Bone marrow (tissue), 2 donors: ENCODE measurements at regions not wholly inside any gene's neighbourhood (a gene's known extent, or its start where the extent isn't known, plus 50 kb on each side); places are given as distances from the start of the nearest gene placed in this dataset.

Experiments
- DNase-seq, 2 donors: peaks; one replicate each; lab custom pipeline; 2025; lab: John Stamatoyannopoulos, UW

GRCh38 chr7:130912862-130913638, 179.0 kb upstream of the KLF14 start:
- DNase-seq: peak; percentile 59 to 95

- DNase-seq: no peak
These were observed 179.9 kb upstream of the KLF14 start for GRCh38 chr7:130913639-130914553.

GRCh38 chr7:130914554-130915294, 180.7 kb upstream of the KLF14 start:
- DNase-seq: no peak

GRCh38 chr7:130917669-130918128, 183.7 kb upstream of the KLF14 start:
- peak in 1 of 2 donors; percentile 39 for DNase-seq

- DNase-seq: no peak
These were observed 184.4 kb upstream of the KLF14 start for GRCh38 chr7:130918129-130919052.

- no peak for DNase-seq
These were observed 185.5 kb upstream of the KLF14 start for GRCh38 chr7:130919316-130920103.

- no peak for DNase-seq
These were observed 186.1 kb upstream of the KLF14 start for GRCh38 chr7:130920122-130920521.

- no peak for DNase-seq
These were observed 187.6 kb upstream of the KLF14 start for GRCh38 chr7:130921391-130922180.

GRCh38 chr7:130922206-130923112, 188.5 kb upstream of the KLF14 start:
- no peak for DNase-seq

GRCh38 chr7:130923365-130923764, 189.4 kb upstream of the KLF14 start:
- no peak for DNase-seq

- no peak for DNase-seq
These were observed 189.9 kb upstream of the KLF14 start for GRCh38 chr7:130923930-130924329.

- peak in 1 of 2 donors; percentile 16 for DNase-seq
These were observed 191.3 kb upstream of the KLF14 start for GRCh38 chr7:130925136-130925794.

- DNase-seq: peak in 1 of 2 donors; percentile 17
These were observed 192.1 kb upstream of the KLF14 start for GRCh38 chr7:130926001-130926691.

- DNase-seq: no peak
These were observed 193.1 kb upstream of the KLF14 start for GRCh38 chr7:130927062-130927461.

GRCh38 chr7:130927564-130927963, 193.6 kb upstream of the KLF14 start:
- no peak for DNase-seq

- no peak for DNase-seq
These were observed 196.1 kb upstream of the KLF14 start for GRCh38 chr7:130929896-130930659.
